Gastroesophageal sphincter (tissue), 3 donors: ENCODE measurements at regions not wholly inside any gene's neighbourhood (a gene's known extent, or its start where the extent isn't known, plus 50 kb on each side); places are given as distances from the start of the nearest gene placed in this dataset.

Source experiments
- CTCF ChIP-seq, 4 experiments: fragments of 200-600 bp in 2 of 4; fragments of 450-650 bp in 2 of 4; sonication (generic) in 1 of 4; IDR thresholded peaks; one replicate each; pipeline ENCODE4 v1.5.1; 2017 to 2019; ENCODE audit warnings: antibody characterized with exemption in 4 of 4, mild to moderate bottlenecking in 2 of 4, moderate library complexity in 2 of 4
- POLR2A ChIP-seq, 2 donors: fragments of 450-650 bp; IDR thresholded peaks; one replicate each; pipeline ENCODE4 v1.6.1; 2017; ENCODE audit warnings: antibody characterized with exemption in 2 of 2, mild to moderate bottlenecking in 2 of 2, moderate library complexity in 1 of 2
- POLR2AphosphoS5 ChIP-seq: sonication (generic); formaldehyde crosslinking; IDR thresholded peaks from one replicate; pipeline ENCODE4 v1.6.1; 2017; ENCODE audit warnings: antibody characterized with exemption

GRCh38 chr16:54806881-54807360 is 123.7 kb upstream of the IRX5 start:
- TF ChIP-seq CTCF (IDR thresholded peaks at IDR 0.05) (no peak), POLR2A (IDR thresholded peaks at IDR 0.05) (no peak), POLR2AphosphoS5 (no peak)
